ENCODE measurements at regions not wholly inside any gene's neighbourhood (a gene's known extent, or its start where the extent isn't known, plus 50 kb on each side); places are given as distances from the start of the nearest gene placed in this dataset.

- intact Hi-C loops (cut with DNase I), result no loop called here
- WGBS, 2 donors, result 93 to 94% methylated on average over 4 of the region's 4 CpGs
- DNase-seq, result no peak
- no peaks in the 10 kb centered on the region for H3K4me1 ChIP-seq
- H3K36me3 ChIP-seq, result no peaks in the 10 kb centered on the region
- H3K4me3 ChIP-seq (replicated peaks in 1 of 3), result no peak overlapping the region
- TF ChIP-seq CTCF (IDR thresholded peaks at IDR 0.05), result no peak
- no peak for TF ChIP-seq POLR2A (IDR thresholded peaks at IDR 0.05)
- H3K27me3 ChIP-seq, result no peaks in the 10 kb centered on the region
- no peak overlapping the region for H3K27ac ChIP-seq
- H3K9me3 ChIP-seq, result no peaks in the 10 kb centered on the region
Observed at GRCh38 chr20:57780906-57781305, 71.1 kb upstream of the PMEPA1 start.

GRCh38 chr20:57780398-57780797 is 70.6 kb upstream of the PMEPA1 start:
- no peaks in the 10 kb centered on the region for H3K36me3 ChIP-seq
- H3K27ac ChIP-seq, result no peak overlapping the region
- no peaks in the 10 kb centered on the region for H3K27me3 ChIP-seq
- no peak overlapping the region for H3K4me3 ChIP-seq (replicated peaks in 1 of 3)
- DNase-seq, result no peak
- intact Hi-C loops (cut with DNase I), result no loop called here
- WGBS, 2 donors, result 85 to 92% methylated on average over 5 of the region's 5 CpGs
- no peaks in the 10 kb centered on the region for H3K4me1 ChIP-seq
- TF ChIP-seq CTCF (IDR thresholded peaks at IDR 0.05), result no peak
- no peak for TF ChIP-seq POLR2A (IDR thresholded peaks at IDR 0.05)
- no peaks in the 10 kb centered on the region for H3K9me3 ChIP-seq

GRCh38 chr20:57779401-57780003 is 69.7 kb upstream of the PMEPA1 start:
- intact Hi-C loops (cut with DNase I), result no loop called here
- DNase-seq, result no peak
- H3K27me3 ChIP-seq, result no peaks in the 10 kb centered on the region
- no peaks in the 10 kb centered on the region for H3K9me3 ChIP-seq
- no peak for TF ChIP-seq CTCF (IDR thresholded peaks at IDR 0.05)
- no peak for TF ChIP-seq POLR2A (IDR thresholded peaks at IDR 0.05)
- 69 to 78% methylated on average over 8 to 9 of the region's 9 CpGs for WGBS, 2 donors
- no peak overlapping the region for H3K27ac ChIP-seq
- H3K36me3 ChIP-seq, result no peaks in the 10 kb centered on the region
- no peaks in the 10 kb centered on the region for H3K4me1 ChIP-seq
- no peak overlapping the region for H3K4me3 ChIP-seq (replicated peaks in 1 of 3)

GRCh38 chr20:57777911-57778310 is 68.1 kb upstream of the PMEPA1 start:
- no peaks in the 10 kb centered on the region for H3K4me1 ChIP-seq
- intact Hi-C loops (cut with DNase I), result no loop called here
- 76 to 93% methylated on average over 2 of the region's 2 CpGs for WGBS, 2 donors
- H3K4me3 ChIP-seq (replicated peaks in 1 of 3), result no peak overlapping the region
- no peak overlapping the region for H3K27ac ChIP-seq
- no peak for DNase-seq
- TF ChIP-seq POLR2A (IDR thresholded peaks at IDR 0.05) (no peak), CTCF (IDR thresholded peaks at IDR 0.05) (no peak)
- H3K36me3 ChIP-seq, result no peaks in the 10 kb centered on the region
- H3K27me3 ChIP-seq, result no peaks in the 10 kb centered on the region
- no peaks in the 10 kb centered on the region for H3K9me3 ChIP-seq

- TF ChIP-seq CTCF (IDR thresholded peaks at IDR 0.05) (no peak), POLR2A (IDR thresholded peaks at IDR 0.05) (no peak)
- no peaks in the 10 kb centered on the region for H3K9me3 ChIP-seq
- no peak overlapping the region for H3K27ac ChIP-seq
- 85 to 90% methylated on average over 5 of the region's 5 CpGs for WGBS, 2 donors
- no peaks in the 10 kb centered on the region for H3K36me3 ChIP-seq
- H3K27me3 ChIP-seq, result no peaks in the 10 kb centered on the region
- DNase-seq, result no peak
- no peaks in the 10 kb centered on the region for H3K4me1 ChIP-seq
- H3K4me3 ChIP-seq (replicated peaks in 1 of 3), result no peak overlapping the region
- intact Hi-C loops (cut with DNase I), result no loop called here
Observed at GRCh38 chr20:57774951-57775350, 65.1 kb upstream of the PMEPA1 start.
